Germinal center (tissue), 1 donor: ENCODE measurements at regions not wholly inside any gene's neighbourhood (a gene's known extent, or its start where the extent isn't known, plus 50 kb on each side); places are given as distances from the start of the nearest gene placed in this dataset.
"Not testable (repeated sequence)": the region's sequence is repeated elsewhere in the genome, so short reads cannot be mapped to it uniquely, and the experiment has no call there.

Source experiments
- DNase-seq: peaks from one replicate; pipeline ENCODE4 v3.0.0; 2012; ENCODE audit warnings: mixed read lengths, low spot score

- no peak for DNase-seq
Measured at GRCh38 chr1:58934706-58935105, 150.9 kb upstream of the JUN start.

GRCh38 chr1:58936973-58937372 is 153.1 kb upstream of the JUN start:
- no peak for DNase-seq

GRCh38 chr1:58939146-58939545 is 155.3 kb upstream of the JUN start:
- no peak for DNase-seq

GRCh38 chr1:58939666-58940370 is 156.0 kb upstream of the JUN start:
- no peak for DNase-seq

GRCh38 chr1:58941471-58942289 is 157.8 kb upstream of the JUN start:
- no peak for DNase-seq

GRCh38 chr1:58942759-58943191 is 158.9 kb upstream of the JUN start:
- no peak for DNase-seq

- no peak for DNase-seq
Measured at GRCh38 chr1:58943776-58944175, 159.9 kb upstream of the JUN start.

- no peak for DNase-seq
Measured at GRCh38 chr1:58944439-58944838, 160.6 kb upstream of the JUN start.

- DNase-seq = no peak
Measured at GRCh38 chr1:58946390-58946789, 162.5 kb upstream of the JUN start.

- DNase-seq = no peak
Measured at GRCh38 chr1:58948671-58949070, 164.8 kb upstream of the JUN start.

GRCh38 chr1:58949551-58950220 is 165.8 kb upstream of the JUN start:
- no peak for DNase-seq

- no peak for DNase-seq
Measured at GRCh38 chr1:58950897-58951296, 167.1 kb upstream of the JUN start.

- DNase-seq = not testable (repeated sequence)
Measured at GRCh38 chr1:58953951-58954350, 170.1 kb upstream of the JUN start.

- not testable (repeated sequence) for DNase-seq
Measured at GRCh38 chr1:58963287-58963686, 179.4 kb upstream of the JUN start.

GRCh38 chr1:58964428-58964827 is 180.6 kb upstream of the JUN start:
- no peak for DNase-seq

- no peak for DNase-seq
Measured at GRCh38 chr1:58964880-58965279, 181.0 kb upstream of the JUN start.

GRCh38 chr1:58966103-58966916 is 182.5 kb upstream of the JUN start:
- DNase-seq = no peak

- no peak for DNase-seq
Measured at GRCh38 chr1:58966917-58967740, 183.3 kb upstream of the JUN start.

- DNase-seq = no peak
Measured at GRCh38 chr1:58968360-58968952, 184.6 kb upstream of the JUN start.

- not testable (repeated sequence) for DNase-seq
Measured at GRCh38 chr1:58969176-58969575, 185.3 kb upstream of the JUN start.
